Gastroesophageal sphincter (tissue), 4 donors: ENCODE measurements at regions not wholly inside any gene's neighbourhood (a gene's known extent, or its start where the extent isn't known, plus 50 kb on each side); places are given as distances from the start of the nearest gene placed in this dataset.

Source experiments
- ATAC-seq: fragments of 150-250 bp; one replicate; pipeline ENCODE4 v1.9.1; 2016; ENCODE audit warnings: mild to moderate bottlenecking, moderate library complexity
- H3K27ac ChIP-seq, 4 donors: fragments of 200-600 bp; sonication (generic) in 3 of 4; 1 replicate in 3 of 4; 2 replicates in 1 of 4; pipeline ENCODE4 v1.5.1; 2016 to 2019
- H3K27me3 ChIP-seq: fragments of 200-600 bp; sonication (generic); one replicate; pipeline ENCODE4 v1.5.1; 2019
- H3K36me3 ChIP-seq, 2 donors: fragments of 200-600 bp; sonication (generic); one replicate each; pipeline ENCODE4 v1.5.1; 2019; ENCODE audit warnings: control low read depth in 1 of 2
- H3K4me1 ChIP-seq, 3 donors: fragments of 200-600 bp; sonication (generic); 1 replicate in 2 of 3; 2 replicates in 1 of 3; pipeline ENCODE4 v1.5.1; 2016 to 2019; ENCODE audit warnings: control low read depth in 2 of 3
- H3K4me3 ChIP-seq, 2 donors: fragments of 200-600 bp; sonication (generic); one replicate each; pipeline ENCODE4 v1.5.1; 2019; ENCODE audit warnings: mild to moderate bottlenecking in 1 of 2, moderate library complexity in 1 of 2
- H3K9me3 ChIP-seq, 3 donors: fragments of 200-600 bp; sonication (generic); one replicate each; pipeline ENCODE4 v1.5.1; 2017 to 2019; ENCODE audit warnings: control low read depth in 2 of 3
- CTCF ChIP-seq, 4 experiments: fragments of 200-600 bp in 2 of 4; fragments of 450-650 bp in 2 of 4; sonication (generic) in 1 of 4; IDR thresholded peaks; one replicate each; pipeline ENCODE4 v1.5.1; 2017 to 2019; ENCODE audit warnings: antibody characterized with exemption in 4 of 4, mild to moderate bottlenecking in 2 of 4, moderate library complexity in 2 of 4
- EP300 ChIP-seq: sonication (generic); formaldehyde crosslinking; IDR thresholded peaks from one replicate; pipeline ENCODE4 v1.6.1; 2017; ENCODE audit warnings: antibody characterized with exemption, mild to moderate bottlenecking
- POLR2A ChIP-seq, 2 donors: fragments of 450-650 bp; IDR thresholded peaks; one replicate each; pipeline ENCODE4 v1.6.1; 2017; ENCODE audit warnings: antibody characterized with exemption in 2 of 2, mild to moderate bottlenecking in 2 of 2, moderate library complexity in 1 of 2
- POLR2AphosphoS5 ChIP-seq: sonication (generic); formaldehyde crosslinking; IDR thresholded peaks from one replicate; pipeline ENCODE4 v1.6.1; 2017; ENCODE audit warnings: antibody characterized with exemption
- WGBS, 2 donors: methylation state at CpG; one replicate each; pipeline ENCODE4 v1.1.5; 2018; ENCODE audit warnings: low coverage in 1 of 2; 5-methylcytosine and 5-hydroxymethylcytosine counted together

DNA sequence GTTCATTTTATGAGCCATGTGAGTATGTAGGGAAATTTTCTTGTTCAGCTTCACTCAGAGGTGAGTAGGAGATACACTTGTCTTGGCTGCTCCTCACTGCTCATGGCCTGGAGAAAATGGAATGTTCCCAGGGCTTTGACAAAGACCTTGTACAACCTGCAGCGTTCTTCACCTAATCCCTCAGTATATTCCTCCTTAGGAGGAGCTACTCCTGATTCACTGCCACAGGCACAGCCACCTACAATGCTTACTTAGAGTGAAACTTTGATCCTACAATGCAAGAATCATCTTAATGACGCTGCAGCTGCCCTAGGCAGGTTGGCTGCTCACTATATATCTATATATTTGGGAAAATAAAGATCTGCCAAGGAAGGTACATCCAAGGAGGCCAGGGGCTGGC is 364.2 kb downstream of the KLF5 start:
- Histone ChIP-seq H3K4me3 (no peak overlapping the region), H3K27me3 (no peaks in the 10 kb centered on the region), H3K27ac (no peak overlapping the region), H3K4me1 (no peaks in the 10 kb centered on the region), H3K9me3 (no peaks in the 10 kb centered on the region), H3K36me3 (no peaks in the 10 kb centered on the region)
- WGBS, 2 donors: 79 to 93% methylated on average over 2 of the region's 2 CpGs
- ATAC-seq: no peak
- TF ChIP-seq CTCF (IDR thresholded peaks at IDR 0.05): no peak
- TF ChIP-seq POLR2A (IDR thresholded peaks at IDR 0.05): no peak
- no peak for TF ChIP-seq EP300
- no peak for TF ChIP-seq POLR2AphosphoS5

GRCh38 chr13:73421310-73421912 is 362.6 kb downstream of the KLF5 start:
- no peak for TF ChIP-seq CTCF (IDR thresholded peaks at IDR 0.05)
- TF ChIP-seq POLR2AphosphoS5: no peak
- TF ChIP-seq POLR2A (IDR thresholded peaks at IDR 0.05): no peak
- TF ChIP-seq EP300: no peak
- no peaks in the 10 kb centered on the region for H3K9me3 ChIP-seq
- WGBS, 2 donors: 83 to 91% methylated on average over 6 to 7 of the region's 7 CpGs
- H3K27ac ChIP-seq: no peak overlapping the region
- H3K4me1 ChIP-seq: no peaks in the 10 kb centered on the region
- no peaks in the 10 kb centered on the region for H3K27me3 ChIP-seq
- no peaks in the 10 kb centered on the region for H3K36me3 ChIP-seq
- no peak overlapping the region for H3K4me3 ChIP-seq
- ATAC-seq: no peak

DNA sequence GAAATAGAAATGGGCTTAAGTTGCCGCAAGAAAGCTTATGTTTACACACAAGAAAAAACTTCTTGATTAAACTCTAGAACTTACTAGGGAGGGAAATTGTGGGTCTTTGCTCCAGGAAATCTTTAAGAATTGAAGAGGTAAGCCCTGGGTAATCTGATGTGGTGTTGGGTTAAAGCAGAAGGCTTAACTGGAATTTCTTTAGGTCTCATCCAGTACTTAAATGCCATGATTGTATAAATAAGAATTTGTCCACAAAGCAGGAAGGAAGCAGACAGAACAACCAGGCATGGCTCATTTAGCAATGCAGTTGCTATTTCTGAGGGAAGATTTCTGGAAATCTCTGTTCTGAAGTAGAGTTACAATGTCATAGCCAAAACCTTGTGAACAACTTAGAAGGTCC is 360.4 kb downstream of the KLF5 start:
- Histone ChIP-seq H3K36me3 (no peaks in the 10 kb centered on the region), H3K9me3 (no peaks in the 10 kb centered on the region), H3K27me3 (no peaks in the 10 kb centered on the region), H3K4me3 (no peak overlapping the region), H3K27ac (no peak overlapping the region), H3K4me1 (no peaks in the 10 kb centered on the region)
- 86 to 90% methylated on average over 1 of the region's 1 CpG for WGBS, 2 donors
- no peak for ATAC-seq
- TF ChIP-seq CTCF (IDR thresholded peaks at IDR 0.05): no peak
- TF ChIP-seq POLR2AphosphoS5: no peak
- no peak for TF ChIP-seq POLR2A (IDR thresholded peaks at IDR 0.05)
- no peak for TF ChIP-seq EP300

DNA sequence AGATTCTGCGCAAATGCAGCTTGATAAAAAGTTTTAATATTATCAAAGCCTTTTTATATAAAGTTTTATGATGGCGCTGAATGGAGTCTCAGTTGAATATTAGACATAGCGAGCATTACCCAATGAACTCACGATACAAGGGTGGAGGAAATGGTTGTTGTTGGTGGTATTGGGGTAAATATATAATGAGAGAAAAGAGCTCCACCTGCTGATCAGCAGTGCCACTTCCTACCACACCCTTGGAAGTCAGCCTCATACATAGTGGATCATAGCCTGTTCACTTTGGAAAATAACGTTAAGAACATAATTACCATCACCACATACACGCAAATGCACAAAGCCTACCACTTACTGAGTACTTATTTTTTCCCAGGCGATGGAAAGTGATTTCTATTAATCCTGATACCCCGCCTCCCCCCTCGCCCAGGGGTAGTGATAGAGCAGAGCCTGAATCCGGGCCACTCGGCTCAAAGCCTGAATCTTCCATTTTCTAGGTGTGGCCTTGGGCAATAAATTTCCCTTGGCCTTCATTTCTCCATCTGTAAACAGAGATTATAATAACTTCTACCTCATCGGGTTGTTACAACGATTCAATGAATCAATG is 358.3 kb downstream of the KLF5 start:
- TF ChIP-seq POLR2AphosphoS5: no peak
- no peak for TF ChIP-seq POLR2A (IDR thresholded peaks at IDR 0.05)
- no peak for TF ChIP-seq EP300
- TF ChIP-seq CTCF (IDR thresholded peaks at IDR 0.05): no peak
- no peak overlapping the region for H3K4me3 ChIP-seq
- no peak overlapping the region for H3K27ac ChIP-seq
- H3K9me3 ChIP-seq: no peaks in the 10 kb centered on the region
- no peaks in the 10 kb centered on the region for H3K27me3 ChIP-seq
- 91 to 95% methylated on average over 4 to 13 of the region's 13 CpGs for WGBS, 2 donors
- H3K36me3 ChIP-seq: no peaks in the 10 kb centered on the region
- no peaks in the 10 kb centered on the region for H3K4me1 ChIP-seq
- no peak for ATAC-seq

- ATAC-seq: no peak
- H3K9me3 ChIP-seq: no peaks in the 10 kb centered on the region
- no peaks in the 10 kb centered on the region for H3K27me3 ChIP-seq
- H3K27ac ChIP-seq: no peak overlapping the region
- H3K36me3 ChIP-seq: no peaks in the 10 kb centered on the region
- H3K4me3 ChIP-seq: no peak overlapping the region
- no CpG with 5 or more reads among the region's 1 CpG for WGBS, 2 donors
- no peak for TF ChIP-seq POLR2AphosphoS5
- TF ChIP-seq EP300: no peak
- TF ChIP-seq CTCF (IDR thresholded peaks at IDR 0.05): no peak
- no peak for TF ChIP-seq POLR2A (IDR thresholded peaks at IDR 0.05)
- no peaks in the 10 kb centered on the region for H3K4me1 ChIP-seq
Observed at GRCh38 chr13:73416093-73416492, 357.3 kb downstream of the KLF5 start.
